IMR-90 (cell line): ENCODE measurements at regions not wholly inside any gene's neighbourhood (a gene's known extent, or its start where the extent isn't known, plus 50 kb on each side); places are given as distances from the start of the nearest gene placed in this dataset.

ENCODE experiments used
- ATAC-seq: fragments of 200-7000 bp; cut with Tn5 transposase; 2 replicates; pipeline ENCODE4 v1.9.1; 2020; ENCODE audit warnings: low read depth, mild to moderate bottlenecking, moderate library complexity
- BruUV-seq: library from RNA; stranded (reverse); fragments of 400-500 nt; replicated peaks from 2 replicates; lab custom pipeline; 2021; lab: Mats Ljungman, UMichigan
- CTCF ChIA-PET: fragments of 300-600 bp; formaldehyde crosslinking; extraction: SDS; loops from one replicate; lab custom pipeline; 2021; ENCODE audit warnings: antibody characterized with exemption; lab: Yijun Ruan, JAX
- POLR2A ChIA-PET: fragments of 300-600 bp; sonication (Branson Sonifier 250); formaldehyde crosslinking; loops from one replicate; lab custom pipeline; 2022; ENCODE audit warnings: antibody characterized with exemption; ENCODE audit not compliant: unreplicated experiment; lab: Charles Lee
- DNase-seq: peaks from one replicate; pipeline ENCODE4 v3.0.0; 2013
- H2AFZ ChIP-seq: replicated peaks from 2 replicates; pipeline ENCODE3; 2013; ENCODE audit warnings: low read length, mild to moderate bottlenecking; ENCODE audit not compliant: poor library complexity
- H2AK5ac ChIP-seq: 2 replicates; pipeline ENCODE4 v1.6.1; 2013; ENCODE audit warnings: low read depth, low read length, inconsistent platforms
- H2AK9ac ChIP-seq: replicated peaks from 2 replicates; pipeline ENCODE3; 2013; ENCODE audit warnings: mild to moderate bottlenecking, low read depth, low read length, moderate library complexity; ENCODE audit not compliant: poor library complexity
- H2BK120ac ChIP-seq: 2 replicates; pipeline ENCODE4 v1.6.1; 2013; ENCODE audit warnings: low read depth, low read length, inconsistent platforms
- H2BK15ac ChIP-seq: 3 replicates; pipeline ENCODE4 v1.6.1; 2013; ENCODE audit warnings: low read depth, low read length, inconsistent platforms
- H2BK20ac ChIP-seq: 2 replicates; pipeline ENCODE4 v1.6.1; 2013; ENCODE audit warnings: low read depth, mild to moderate bottlenecking, inconsistent platforms, low read length, moderate library complexity
- H2BK5ac ChIP-seq: 2 replicates; pipeline ENCODE4 v1.6.1; 2013; ENCODE audit warnings: mild to moderate bottlenecking, low read depth, low read length, inconsistent platforms; ENCODE audit not compliant: poor library complexity, severe bottlenecking
- H3K14ac ChIP-seq: replicated peaks from 2 replicates; pipeline ENCODE4 v1.6.1; 2013; ENCODE audit warnings: low read depth, low read length, inconsistent platforms
- H3K18ac ChIP-seq: 2 replicates; pipeline ENCODE4 v1.6.1; 2013; ENCODE audit warnings: low read depth, low read length, control low read depth
- H3K23ac ChIP-seq: 2 replicates; pipeline ENCODE4 v1.6.1; 2013; ENCODE audit warnings: low read depth, low read length, inconsistent platforms
- H3K27ac ChIP-seq: 2 replicates; pipeline ENCODE4 v1.5.1; 2013; ENCODE audit warnings: mild to moderate bottlenecking, control low read depth, low read length; ENCODE audit not compliant: insufficient read depth
- H3K27me3 ChIP-seq: 2 replicates; pipeline ENCODE4 v1.6.1; 2013; ENCODE audit warnings: low read length; ENCODE audit not compliant: control insufficient read depth, insufficient read depth
- H3K36me3 ChIP-seq: 2 replicates; pipeline ENCODE4 v1.6.1; 2013; ENCODE audit warnings: low read length, mixed read lengths; ENCODE audit not compliant: control insufficient read depth, insufficient read depth
- H3K4ac ChIP-seq: 2 replicates; pipeline ENCODE4 v1.6.1; 2013; ENCODE audit warnings: low read depth, low read length, inconsistent platforms
- H3K4me1 ChIP-seq: 2 replicates; pipeline ENCODE4 v1.6.1; 2013; ENCODE audit warnings: low read length, mixed read lengths; ENCODE audit not compliant: control insufficient read depth, insufficient read depth
- H3K4me2 ChIP-seq: 2 replicates; pipeline ENCODE4 v1.6.1; 2013; ENCODE audit warnings: low read depth, mild to moderate bottlenecking, control low read depth, low read length, moderate library complexity
- H3K4me3 ChIP-seq: 2 replicates; pipeline ENCODE4 v1.5.1; 2013; ENCODE audit warnings: low read depth, mild to moderate bottlenecking, control low read depth, low read length, moderate library complexity; ENCODE audit not compliant: insufficient read depth
- H3K56ac ChIP-seq: 2 replicates; pipeline ENCODE4 v1.6.1; 2013; ENCODE audit warnings: low read length, inconsistent platforms; ENCODE audit not compliant: insufficient read depth; ENCODE audit errors: extremely low read depth
- H3K79me1 ChIP-seq, 2 experiments: 2 replicates each; pipeline ENCODE4 v1.6.1; 2013; ENCODE audit warnings: low read length in 2 of 2, inconsistent platforms in 1 of 2, low read depth in 1 of 2
- H3K9ac ChIP-seq: 2 replicates; pipeline ENCODE4 v1.6.1; 2013; ENCODE audit warnings: low read depth, low read length, control low read depth
- H3K9me1 ChIP-seq: 2 replicates; pipeline ENCODE4 v1.6.1; 2013; ENCODE audit warnings: low read length, inconsistent platforms; ENCODE audit not compliant: insufficient read depth
- H3K9me3 ChIP-seq: 2 replicates; pipeline ENCODE4 v1.6.1; 2013; ENCODE audit warnings: low read length; ENCODE audit not compliant: control insufficient read depth, insufficient read depth
- H4K20me1 ChIP-seq: 2 replicates; pipeline ENCODE4 v1.6.1; 2013; ENCODE audit warnings: low read length, inconsistent platforms; ENCODE audit not compliant: insufficient read depth
- H4K5ac ChIP-seq: 2 replicates; pipeline ENCODE4 v1.6.1; 2013; ENCODE audit warnings: mild to moderate bottlenecking, low read depth, low read length, control low read depth
- H4K8ac ChIP-seq, 2 experiments: 2 replicates each; pipeline ENCODE4 v1.6.1; 2013; ENCODE audit warnings: low read depth in 2 of 2, low read length in 2 of 2, control low read depth in 1 of 2, inconsistent platforms in 1 of 2
- H4K91ac ChIP-seq: 2 replicates; pipeline ENCODE4 v1.6.1; 2013; ENCODE audit warnings: low read depth, low read length, inconsistent platforms; ENCODE audit not compliant: insufficient read depth
- MAFK ChIP-seq: IDR thresholded peaks from 2 replicates; pipeline ENCODE4 v1.6.1; 2012; ENCODE audit warnings: low read depth, low read length, improper control_type of control experiment
- MXI1 ChIP-seq: IDR thresholded peaks from 2 replicates; pipeline ENCODE4 v1.6.1; 2012; ENCODE audit warnings: low read depth, mild to moderate bottlenecking, low read length, moderate library complexity, borderline replicate concordance
- WGBS, 2 experiments: methylation state at CpG; one replicate each; pipeline versions ENCODE4 v1.1.5 to v1.1.7; 2013; ENCODE audit warnings: missing lambda C conversion rate in 2 of 2; ENCODE audit not compliant: insufficient read length in 1 of 2; ENCODE audit errors: extremely low coverage in 2 of 2; 5-methylcytosine and 5-hydroxymethylcytosine counted together
- dilution Hi-C: fragments of 300-500 bp; cut with HindIII; formaldehyde crosslinking; loops from one replicate; pipeline ENCODE4 v1.14.3; 2018; ENCODE audit warnings: low sequenced_read_pairs; ENCODE audit not compliant: unreplicated experiment
- in situ Hi-C: fragments of 300-500 bp; cut with MboI; formaldehyde crosslinking; loops from 3 replicates; pipeline ENCODE4 v1.14.3; 2019; ENCODE audit warnings: low sequenced_read_pairs, inconsistent platforms, mixed read lengths
- intact Hi-C: fragments of 100-400 bp; cut with micrococcal nuclease; formaldehyde crosslinking; loops from 2 replicates; pipeline ENCODE4 v1.10.0; 2022

GRCh38 chr9:119597499-119597898 lies 228.3 kb upstream of the BRINP1 start:
- Histone ChIP-seq H4K91ac (no peak overlapping the region), H3K9ac (no peak overlapping the region), H3K56ac (no peak overlapping the region), H3K9me1 (no peaks in the 10 kb centered on the region), H2AFZ (no peak overlapping the region), H3K79me1 (no peaks in the 10 kb centered on the region), H3K36me3 (no peaks in the 10 kb centered on the region), H3K9me3 (peaks cover 14% of the 10 kb centered on the region), H2BK120ac (no peak overlapping the region), H3K4me3 (no peak overlapping the region), H2BK5ac (no peak overlapping the region), H3K4me2 (no peak overlapping the region), H4K8ac (no peak overlapping the region), H2BK20ac (no peak overlapping the region), H3K27ac (no peak overlapping the region), H3K4ac (no peak overlapping the region), H3K18ac (no peak overlapping the region), H3K23ac (no peak overlapping the region), H3K27me3 (no peaks in the 10 kb centered on the region), H4K5ac (no peak overlapping the region), H3K14ac (no peak overlapping the region), H2AK5ac (no peak overlapping the region), H4K20me1 (no peaks in the 10 kb centered on the region), H3K4me1 (no peaks in the 10 kb centered on the region), H2BK15ac (no peak overlapping the region), H2AK9ac (no peak overlapping the region)
- in situ Hi-C loops (no loop called here), dilution Hi-C loops (no loop called here), intact Hi-C loops (no loop called here)
- ATAC-seq: no peak
- ChIA-PET CTCF (no interaction called here), POLR2A (no interaction called here)
- 40% methylated on average over 1 of the region's 3 CpGs; no CpG with 5 or more reads in 1 of the 2 experiments for WGBS, 2 experiments
- no peak for DNase-seq
- BruUV-seq: no TSS peak
- no peak for TF ChIP-seq MAFK
- TF ChIP-seq MXI1: no peak
